ENCODE measurements at regions not wholly inside any gene's neighbourhood (a gene's known extent, or its start where the extent isn't known, plus 50 kb on each side); places are given as distances from the start of the nearest gene placed in this dataset.

GRCh38 chr1:47591801-47592200 is 154.0 kb downstream of the FOXD2 start:
- TF ChIP-seq GATA3 (IDR thresholded peaks at IDR 0.05; ENCODE audit: low read depth, low read length) (no peak), GATA2 (IDR thresholded peaks at IDR 0.05; ENCODE audit: low read depth, low read length) (no peak)

Measured in SH-SY5Y (cell line).